ENCODE measurements at regions not wholly inside any gene's neighbourhood (a gene's known extent, or its start where the extent isn't known, plus 50 kb on each side); places are given as distances from the start of the nearest gene placed in this dataset.

GRCh38 chr4:125365731-125366130 is 51.0 kb downstream of the FAT4 start:
- no peak for DNase-seq
- in situ Hi-C loops (cut with HindIII; ENCODE audit: low pct_ligation_motif_present, low pct_unique_long_range_greater_than_20kb, low sequenced_read_pairs): no loop called here

GRCh38 chr4:125368146-125368545 is 53.4 kb downstream of the FAT4 start:
- in situ Hi-C loops (cut with HindIII; ENCODE audit: low pct_ligation_motif_present, low pct_unique_long_range_greater_than_20kb, low sequenced_read_pairs): no loop called here
- no peak for DNase-seq

GRCh38 chr4:125368671-125369081 is 53.9 kb downstream of the FAT4 start:
- DNase-seq: peak; percentile 46

GRCh38 chr4:125369098-125369497 is 54.3 kb downstream of the FAT4 start:
- in situ Hi-C loops (cut with HindIII; ENCODE audit: low pct_ligation_motif_present, low pct_unique_long_range_greater_than_20kb, low sequenced_read_pairs): no loop called here
- no peak for DNase-seq

More at GRCh38 chr4:125368671-125369081, 53.9 kb downstream of the FAT4 start:
- in situ Hi-C loops (cut with HindIII; ENCODE audit: low pct_ligation_motif_present, low pct_unique_long_range_greater_than_20kb, low sequenced_read_pairs): no loop called here

- in situ Hi-C loops (cut with HindIII; ENCODE audit: low pct_ligation_motif_present, low pct_unique_long_range_greater_than_20kb, low sequenced_read_pairs): no loop called here
- DNase-seq: no peak
Observed at GRCh38 chr4:125370478-125370877, 55.7 kb downstream of the FAT4 start.

- no peak for DNase-seq
- in situ Hi-C loops (cut with HindIII; ENCODE audit: low pct_ligation_motif_present, low pct_unique_long_range_greater_than_20kb, low sequenced_read_pairs): no loop called here
Observed at GRCh38 chr4:125382995-125383394, 68.2 kb downstream of the FAT4 start.

- no peak for DNase-seq
- in situ Hi-C loops (cut with HindIII; ENCODE audit: low pct_ligation_motif_present, low pct_unique_long_range_greater_than_20kb, low sequenced_read_pairs): no loop called here
Observed at GRCh38 chr4:125387770-125388169, 73.0 kb downstream of the FAT4 start.

GRCh38 chr4:125388613-125389012 is 73.9 kb downstream of the FAT4 start:
- DNase-seq: peak; percentile 15
- in situ Hi-C loops (cut with HindIII; ENCODE audit: low pct_ligation_motif_present, low pct_unique_long_range_greater_than_20kb, low sequenced_read_pairs): no loop called here

- peak; percentile 63 for DNase-seq
- in situ Hi-C loops (cut with HindIII; ENCODE audit: low pct_ligation_motif_present, low pct_unique_long_range_greater_than_20kb, low sequenced_read_pairs): no loop called here
Observed at GRCh38 chr4:125389713-125390112, 75.0 kb downstream of the FAT4 start.

- DNase-seq: no peak
- in situ Hi-C loops (cut with HindIII; ENCODE audit: low pct_ligation_motif_present, low pct_unique_long_range_greater_than_20kb, low sequenced_read_pairs): no loop called here
Observed at GRCh38 chr4:125390126-125390525, 75.4 kb downstream of the FAT4 start.

GRCh38 chr4:125390727-125391126 is 76.0 kb downstream of the FAT4 start:
- DNase-seq: no peak
- in situ Hi-C loops (cut with HindIII; ENCODE audit: low pct_ligation_motif_present, low pct_unique_long_range_greater_than_20kb, low sequenced_read_pairs): no loop called here

GRCh38 chr4:125392694-125393093 is 77.9 kb downstream of the FAT4 start:
- DNase-seq: no peak
- in situ Hi-C loops (cut with HindIII; ENCODE audit: low pct_ligation_motif_present, low pct_unique_long_range_greater_than_20kb, low sequenced_read_pairs): no loop called here

- in situ Hi-C loops (cut with HindIII; ENCODE audit: low pct_ligation_motif_present, low pct_unique_long_range_greater_than_20kb, low sequenced_read_pairs): no loop called here
Observed at GRCh38 chr4:125393825-125394224, 79.1 kb downstream of the FAT4 start.

GRCh38 chr4:125397226-125397625 is 82.5 kb downstream of the FAT4 start:
- no peak for DNase-seq
- in situ Hi-C loops (cut with HindIII; ENCODE audit: low pct_ligation_motif_present, low pct_unique_long_range_greater_than_20kb, low sequenced_read_pairs): no loop called here

More at GRCh38 chr4:125393825-125394224, 79.1 kb downstream of the FAT4 start:
- DNase-seq: no peak

- no peak for DNase-seq
- in situ Hi-C loops (cut with HindIII; ENCODE audit: low pct_ligation_motif_present, low pct_unique_long_range_greater_than_20kb, low sequenced_read_pairs): no loop called here
Observed at GRCh38 chr4:125398263-125399002, 83.7 kb downstream of the FAT4 start.

- in situ Hi-C loops (cut with HindIII; ENCODE audit: low pct_ligation_motif_present, low pct_unique_long_range_greater_than_20kb, low sequenced_read_pairs): no loop called here
- DNase-seq: no peak
Observed at GRCh38 chr4:125400756-125401155, 86.0 kb downstream of the FAT4 start.

GRCh38 chr4:125401784-125402183 is 87.0 kb downstream of the FAT4 start:
- DNase-seq: no peak
- in situ Hi-C loops (cut with HindIII; ENCODE audit: low pct_ligation_motif_present, low pct_unique_long_range_greater_than_20kb, low sequenced_read_pairs): no loop called here

GRCh38 chr4:125420526-125420925 is 105.8 kb downstream of the FAT4 start:
- in situ Hi-C loops (cut with HindIII; ENCODE audit: low pct_ligation_motif_present, low pct_unique_long_range_greater_than_20kb, low sequenced_read_pairs): no loop called here
- DNase-seq: no peak

GRCh38 chr4:125421547-125421946 is 106.8 kb downstream of the FAT4 start:
- no peak for DNase-seq
- in situ Hi-C loops (cut with HindIII; ENCODE audit: low pct_ligation_motif_present, low pct_unique_long_range_greater_than_20kb, low sequenced_read_pairs): no loop called here

GRCh38 chr4:125423124-125423523 is 108.4 kb downstream of the FAT4 start:
- in situ Hi-C loops (cut with HindIII; ENCODE audit: low pct_ligation_motif_present, low pct_unique_long_range_greater_than_20kb, low sequenced_read_pairs): no loop called here

More at GRCh38 chr4:125423124-125423523, 108.4 kb downstream of the FAT4 start:
- no peak for DNase-seq
